GM18873 (cell line): ENCODE measurements at regions not wholly inside any gene's neighbourhood (a gene's known extent, or its start where the extent isn't known, plus 50 kb on each side); places are given as distances from the start of the nearest gene placed in this dataset.
"Not testable (repeated sequence)": the region's sequence is repeated elsewhere in the genome, so short reads cannot be mapped to it uniquely, and the experiment has no call there.

Source experiments
- ATAC-seq: cut with Tn5 transposase; IDR thresholded peaks from one replicate; pipeline ENCODE4 v1.9.1; 2021; ENCODE audit warnings: mild to moderate bottlenecking, moderate library complexity, moderate number of reproducible peaks; ENCODE audit not compliant: unreplicated experiment, low FRiP score

GRCh38 chr15:62491642-62492041 is 326.6 kb upstream of the C2CD4B start:
- no peak for ATAC-seq

- ATAC-seq = no peak
Measured at GRCh38 chr15:62492900-62493299, 327.8 kb upstream of the C2CD4B start.

GRCh38 chr15:62494197-62494596 is 329.1 kb upstream of the C2CD4B start:
- ATAC-seq = no peak

GRCh38 chr15:62495670-62496614 is 330.9 kb upstream of the C2CD4B start:
- ATAC-seq = no peak

GRCh38 chr15:62497356-62497755 is 332.3 kb upstream of the C2CD4B start:
- no peak for ATAC-seq

- no peak for ATAC-seq
Measured at GRCh38 chr15:62498278-62498677, 333.2 kb upstream of the C2CD4B start.

- no peak for ATAC-seq
Measured at GRCh38 chr15:62498712-62499111, 333.6 kb upstream of the C2CD4B start.

GRCh38 chr15:62500325-62500724 is 335.2 kb upstream of the C2CD4B start:
- no peak for ATAC-seq

- ATAC-seq = no peak
Measured at GRCh38 chr15:62502451-62502850, 337.4 kb upstream of the C2CD4B start.

GRCh38 chr15:62503451-62503850 is 338.4 kb upstream of the C2CD4B start:
- ATAC-seq = no peak

- ATAC-seq = no peak
Measured at GRCh38 chr15:62505762-62506161, 340.7 kb upstream of the C2CD4B start.

- no peak for ATAC-seq
Measured at GRCh38 chr15:62506217-62506805, 341.2 kb upstream of the C2CD4B start.

GRCh38 chr15:62509395-62509958 is 344.4 kb upstream of the C2CD4B start:
- ATAC-seq = no peak

GRCh38 chr15:62510791-62511190 is 345.7 kb upstream of the C2CD4B start:
- no peak for ATAC-seq

GRCh38 chr15:62512904-62513303 is 347.8 kb upstream of the C2CD4B start:
- no peak for ATAC-seq

- no peak for ATAC-seq
Measured at GRCh38 chr15:62513893-62514292, 348.8 kb upstream of the C2CD4B start.

- no peak for ATAC-seq
Measured at GRCh38 chr15:62515696-62516395, 350.8 kb upstream of the C2CD4B start.

- no peak for ATAC-seq
Measured at GRCh38 chr15:62517541-62517940, 352.5 kb upstream of the C2CD4B start.

GRCh38 chr15:62518666-62519065 is 353.6 kb upstream of the C2CD4B start:
- ATAC-seq = not testable (repeated sequence)

GRCh38 chr15:62519900-62520299 is 354.8 kb upstream of the C2CD4B start:
- ATAC-seq = no peak

- no peak for ATAC-seq
Measured at GRCh38 chr15:62520887-62521286, 355.8 kb upstream of the C2CD4B start.
